NCI-H2107 treated with DMSO at 0.1 percent for 48 hours (cell line): ENCODE measurements at regions not wholly inside any gene's neighbourhood (a gene's known extent, or its start where the extent isn't known, plus 50 kb on each side); places are given as distances from the start of the nearest gene placed in this dataset.
A peak's percentile ranks its signal among the peaks of the same experiment; 100 is the strongest.

Experiments
- DNase-seq: peaks from one replicate; lab custom pipeline; 2025; ENCODE audit not compliant: unreplicated experiment; lab: John Stamatoyannopoulos, UW

GRCh38 chr11:34564406-34564805, 50.8 kb upstream of the ELF5 start:
- DNase-seq: no peak

DNA sequence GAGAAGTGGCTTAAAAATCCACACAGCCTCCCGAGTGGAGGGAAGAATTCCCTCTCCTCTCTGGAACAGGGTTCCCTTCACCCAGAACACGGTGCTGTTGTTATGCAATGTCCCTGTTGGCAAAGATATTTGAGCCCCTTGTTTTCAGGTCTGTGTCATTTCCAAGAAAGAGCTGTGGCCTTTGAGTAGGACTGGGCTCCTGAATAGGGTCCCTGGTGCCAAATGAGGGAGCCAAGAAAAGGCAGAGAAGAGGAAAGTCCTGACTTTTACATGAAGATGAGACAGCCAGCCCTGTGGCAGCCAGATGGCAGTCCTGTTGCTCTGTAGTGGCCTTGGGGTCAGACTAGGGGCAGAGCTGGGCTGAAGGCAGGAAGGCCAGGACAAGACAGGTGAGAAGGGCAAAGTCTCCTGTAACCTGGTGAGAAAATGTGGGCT, 51.2 kb upstream of the ELF5 start:
- DNase-seq: no peak

DNA sequence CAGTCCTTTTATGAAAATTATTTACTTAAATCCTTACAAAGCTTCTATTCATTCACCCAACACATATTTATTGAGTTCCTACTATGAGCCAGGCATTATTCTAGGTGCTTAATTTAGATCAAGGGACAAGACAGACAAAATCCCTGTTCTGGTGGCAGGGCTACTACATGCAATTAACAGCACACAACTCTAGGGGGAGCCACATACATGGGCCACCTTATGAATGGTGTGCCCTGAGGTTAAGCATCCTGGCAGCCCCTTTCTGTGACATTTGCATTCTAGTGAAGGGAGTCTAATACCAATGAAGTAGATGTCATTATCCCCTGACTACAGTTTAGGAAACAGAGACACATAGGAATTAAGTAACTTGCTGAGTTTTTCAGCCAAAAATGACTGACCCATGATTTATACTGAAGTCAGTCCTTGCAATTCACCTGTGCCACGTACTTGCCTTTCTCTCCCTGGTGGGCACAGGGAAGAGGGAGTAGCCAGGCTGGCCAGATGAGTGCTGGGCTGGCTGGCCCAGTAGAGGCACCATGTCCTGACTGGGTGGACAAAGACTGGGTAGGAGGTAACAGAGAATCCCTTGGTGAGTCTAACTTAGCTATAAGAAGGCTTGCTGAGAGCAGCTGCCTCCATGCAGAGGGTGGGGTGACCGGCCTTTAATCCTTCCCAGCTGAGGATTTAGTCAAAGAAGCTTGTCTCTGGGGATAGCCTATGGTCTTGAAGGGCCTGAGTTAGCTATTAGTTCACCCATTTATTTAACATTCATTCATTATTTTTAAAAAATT, 52.0 kb upstream of the ELF5 start:
- DNase-seq: no peak

- no peak for DNase-seq
Observed at GRCh38 chr11:34566208-34566551, 52.6 kb upstream of the ELF5 start.

GRCh38 chr11:34566736-34567135, 53.1 kb upstream of the ELF5 start:
- no peak for DNase-seq

GRCh38 chr11:34567733-34568132, 53.2 kb upstream of the EHF start:
- DNase-seq: no peak

DNA sequence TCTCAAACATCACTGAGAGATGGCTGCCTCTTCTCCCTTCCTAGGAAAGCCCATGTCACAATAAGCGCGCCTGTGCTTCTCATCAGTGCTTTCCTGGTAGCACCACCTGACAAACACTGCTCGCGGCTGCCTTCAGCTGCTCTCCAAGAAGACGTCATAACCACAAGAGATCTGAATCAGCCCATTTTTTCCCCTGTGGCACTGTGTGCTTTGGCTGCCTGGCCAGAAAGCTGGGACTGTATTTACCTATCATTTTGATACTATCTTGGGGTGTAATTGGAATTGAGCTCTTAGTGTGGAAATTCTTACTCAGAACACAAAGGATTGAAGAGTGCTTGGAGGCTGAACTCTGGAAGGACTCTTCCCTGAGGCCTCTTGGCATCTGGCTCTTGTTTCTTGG, 50.3 kb upstream of the EHF start:
- peak; percentile 70 for DNase-seq
